Mammary epithelial cell (primary cell): ENCODE measurements at regions not wholly inside any gene's neighbourhood (a gene's known extent, or its start where the extent isn't known, plus 50 kb on each side); places are given as distances from the start of the nearest gene placed in this dataset.

Experiments
- EZH2 ChIP-seq: IDR thresholded peaks from 2 replicates; pipeline ENCODE4 v1.6.1; 2012; ENCODE audit warnings: low read length, inconsistent platforms, borderline replicate concordance
- TF ChIP-seq, protein P1 (sequence below), 2 donors: IDR thresholded peaks in 1 of 2; conservative IDR thresholded peaks in 1 of 2; 2 replicates each; pipeline ENCODE4 v1.5.1; 2011 to 2012; ENCODE audit warnings: inconsistent platforms in 2 of 2, low read length in 2 of 2, mild to moderate bottlenecking in 2 of 2, control low read depth in 1 of 2, low read depth in 1 of 2; ENCODE audit not compliant: insufficient read depth in 1 of 2; ENCODE audit errors: extremely low read depth in 1 of 2

DNA sequence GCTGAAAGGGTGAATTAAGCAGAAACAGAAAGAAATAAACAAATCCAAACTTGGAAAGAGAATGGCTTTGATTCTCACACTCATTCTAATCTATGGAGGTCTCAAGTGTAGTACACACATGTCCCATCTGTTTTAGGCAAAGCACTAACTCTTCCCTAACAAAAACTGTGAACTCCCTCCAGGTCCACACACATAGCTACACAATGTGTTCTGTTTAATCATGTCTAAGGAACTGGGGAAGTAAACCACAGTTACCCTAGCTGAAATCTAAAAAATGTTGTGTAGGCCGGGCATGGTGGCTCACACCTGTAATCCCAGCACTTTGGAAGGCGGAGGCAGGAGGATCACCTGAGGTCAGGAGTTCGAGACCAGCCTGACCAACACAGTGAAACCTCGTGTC, 118.7 kb upstream of the FST start:
- TF ChIP-seq, protein P1, sequence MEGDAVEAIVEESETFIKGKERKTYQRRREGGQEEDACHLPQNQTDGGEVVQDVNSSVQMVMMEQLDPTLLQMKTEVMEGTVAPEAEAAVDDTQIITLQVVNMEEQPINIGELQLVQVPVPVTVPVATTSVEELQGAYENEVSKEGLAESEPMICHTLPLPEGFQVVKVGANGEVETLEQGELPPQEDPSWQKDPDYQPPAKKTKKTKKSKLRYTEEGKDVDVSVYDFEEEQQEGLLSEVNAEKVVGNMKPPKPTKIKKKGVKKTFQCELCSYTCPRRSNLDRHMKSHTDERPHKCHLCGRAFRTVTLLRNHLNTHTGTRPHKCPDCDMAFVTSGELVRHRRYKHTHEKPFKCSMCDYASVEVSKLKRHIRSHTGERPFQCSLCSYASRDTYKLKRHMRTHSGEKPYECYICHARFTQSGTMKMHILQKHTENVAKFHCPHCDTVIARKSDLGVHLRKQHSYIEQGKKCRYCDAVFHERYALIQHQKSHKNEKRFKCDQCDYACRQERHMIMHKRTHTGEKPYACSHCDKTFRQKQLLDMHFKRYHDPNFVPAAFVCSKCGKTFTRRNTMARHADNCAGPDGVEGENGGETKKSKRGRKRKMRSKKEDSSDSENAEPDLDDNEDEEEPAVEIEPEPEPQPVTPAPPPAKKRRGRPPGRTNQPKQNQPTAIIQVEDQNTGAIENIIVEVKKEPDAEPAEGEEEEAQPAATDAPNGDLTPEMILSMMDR (conservative IDR thresholded peaks at IDR 0.05 in 1 of 2, IDR thresholded peaks at IDR 0.05 in 1 of 2; ENCODE audit: extremely low read depth in 1 of 2, insufficient read depth in 1 of 2, low read depth in 1 of 2, low read length in 2 of 2) = no peak
- no peak for TF ChIP-seq EZH2
